ENCODE measurements at regions not wholly inside any gene's neighbourhood (a gene's known extent, or its start where the extent isn't known, plus 50 kb on each side); places are given as distances from the start of the nearest gene placed in this dataset.

- no peak overlapping the region for H3K4me3 ChIP-seq (ENCODE audit: insufficient read depth, low read depth, low read length)
- H3K9me3 ChIP-seq (ENCODE audit: control insufficient read depth, low read length), result no peaks in the 10 kb centered on the region
- H3K36me3 ChIP-seq (ENCODE audit: control insufficient read depth, insufficient read depth, low read length), result no peaks in the 10 kb centered on the region
- H3K4me1 ChIP-seq (ENCODE audit: control insufficient read depth, insufficient read depth, low read length), result no peaks in the 10 kb centered on the region
- H3K27ac ChIP-seq (ENCODE audit: insufficient read depth, low read depth, low read length, poor library complexity, severe bottlenecking), result no peak overlapping the region
- no peaks in the 10 kb centered on the region for H3K27me3 ChIP-seq (ENCODE audit: control insufficient read depth, insufficient read depth, low read length, poor library complexity, severe bottlenecking)
- WGBS, 2 experiments, result 78% methylated on average over 3 of the region's 3 CpGs
These were observed 238.5 kb upstream of the PITRM1 start for GRCh38 chr10:3411044-3411443.

GRCh38 chr10:3409928-3410327, 237.3 kb upstream of the PITRM1 start:
- 88 to 94% methylated on average over 4 of the region's 4 CpGs for WGBS, 2 experiments
- Histone ChIP-seq H3K27ac (ENCODE audit: insufficient read depth, low read depth, low read length, poor library complexity, severe bottlenecking) (no peak overlapping the region), H3K4me1 (ENCODE audit: control insufficient read depth, insufficient read depth, low read length) (no peaks in the 10 kb centered on the region), H3K27me3 (ENCODE audit: control insufficient read depth, insufficient read depth, low read length, poor library complexity, severe bottlenecking) (no peaks in the 10 kb centered on the region), H3K9me3 (ENCODE audit: control insufficient read depth, low read length) (no peaks in the 10 kb centered on the region), H3K4me3 (ENCODE audit: insufficient read depth, low read depth, low read length) (no peak overlapping the region), H3K36me3 (ENCODE audit: control insufficient read depth, insufficient read depth, low read length) (no peaks in the 10 kb centered on the region)

GRCh38 chr10:3408603-3409365, 236.2 kb upstream of the PITRM1 start:
- Histone ChIP-seq H3K4me1 (ENCODE audit: control insufficient read depth, insufficient read depth, low read length) (no peaks in the 10 kb centered on the region), H3K9me3 (ENCODE audit: control insufficient read depth, low read length) (no peaks in the 10 kb centered on the region), H3K36me3 (ENCODE audit: control insufficient read depth, insufficient read depth, low read length) (no peaks in the 10 kb centered on the region), H3K27me3 (ENCODE audit: control insufficient read depth, insufficient read depth, low read length, poor library complexity, severe bottlenecking) (no peaks in the 10 kb centered on the region), H3K4me3 (ENCODE audit: insufficient read depth, low read depth, low read length) (no peak overlapping the region), H3K27ac (ENCODE audit: insufficient read depth, low read depth, low read length, poor library complexity, severe bottlenecking) (no peak overlapping the region)
- 93 to 94% methylated on average over 6 of the region's 6 CpGs for WGBS, 2 experiments

GRCh38 chr10:3407208-3407607, 234.6 kb upstream of the PITRM1 start:
- Histone ChIP-seq H3K4me1 (ENCODE audit: control insufficient read depth, insufficient read depth, low read length) (no peaks in the 10 kb centered on the region), H3K27me3 (ENCODE audit: control insufficient read depth, insufficient read depth, low read length, poor library complexity, severe bottlenecking) (no peaks in the 10 kb centered on the region), H3K4me3 (ENCODE audit: insufficient read depth, low read depth, low read length) (no peak overlapping the region), H3K36me3 (ENCODE audit: control insufficient read depth, insufficient read depth, low read length) (no peaks in the 10 kb centered on the region), H3K9me3 (ENCODE audit: control insufficient read depth, low read length) (no peaks in the 10 kb centered on the region), H3K27ac (ENCODE audit: insufficient read depth, low read depth, low read length, poor library complexity, severe bottlenecking) (no peak overlapping the region)
- WGBS, 2 experiments, result 95% methylated on average over 12 of the region's 12 CpGs

GRCh38 chr10:3406556-3406955, 234.0 kb upstream of the PITRM1 start:
- H3K9me3 ChIP-seq (ENCODE audit: control insufficient read depth, low read length), result no peaks in the 10 kb centered on the region
- no peak overlapping the region for H3K27ac ChIP-seq (ENCODE audit: insufficient read depth, low read depth, low read length, poor library complexity, severe bottlenecking)
- H3K36me3 ChIP-seq (ENCODE audit: control insufficient read depth, insufficient read depth, low read length), result no peaks in the 10 kb centered on the region
- H3K4me1 ChIP-seq (ENCODE audit: control insufficient read depth, insufficient read depth, low read length), result no peaks in the 10 kb centered on the region
- WGBS, 2 experiments, result 94 to 95% methylated on average over 16 of the region's 16 CpGs
- no peak overlapping the region for H3K4me3 ChIP-seq (ENCODE audit: insufficient read depth, low read depth, low read length)
- H3K27me3 ChIP-seq (ENCODE audit: control insufficient read depth, insufficient read depth, low read length, poor library complexity, severe bottlenecking), result no peaks in the 10 kb centered on the region

- no peaks in the 10 kb centered on the region for H3K9me3 ChIP-seq (ENCODE audit: control insufficient read depth, low read length)
- 92 to 93% methylated on average over 15 of the region's 15 CpGs for WGBS, 2 experiments
- H3K36me3 ChIP-seq (ENCODE audit: control insufficient read depth, insufficient read depth, low read length), result no peaks in the 10 kb centered on the region
- H3K4me1 ChIP-seq (ENCODE audit: control insufficient read depth, insufficient read depth, low read length), result no peaks in the 10 kb centered on the region
- no peak overlapping the region for H3K27ac ChIP-seq (ENCODE audit: insufficient read depth, low read depth, low read length, poor library complexity, severe bottlenecking)
- H3K4me3 ChIP-seq (ENCODE audit: insufficient read depth, low read depth, low read length), result no peak overlapping the region
- no peaks in the 10 kb centered on the region for H3K27me3 ChIP-seq (ENCODE audit: control insufficient read depth, insufficient read depth, low read length, poor library complexity, severe bottlenecking)
These were observed 231.8 kb upstream of the PITRM1 start for GRCh38 chr10:3404381-3404780.

GRCh38 chr10:3402187-3402751, 229.7 kb upstream of the PITRM1 start:
- no peaks in the 10 kb centered on the region for H3K9me3 ChIP-seq (ENCODE audit: control insufficient read depth, low read length)
- no peak overlapping the region for H3K27ac ChIP-seq (ENCODE audit: insufficient read depth, low read depth, low read length, poor library complexity, severe bottlenecking)
- H3K27me3 ChIP-seq (ENCODE audit: control insufficient read depth, insufficient read depth, low read length, poor library complexity, severe bottlenecking), result no peaks in the 10 kb centered on the region
- no peak overlapping the region for H3K4me3 ChIP-seq (ENCODE audit: insufficient read depth, low read depth, low read length)
- 89 to 90% methylated on average over 8 to 9 of the region's 10 CpGs for WGBS, 2 experiments
- H3K4me1 ChIP-seq (ENCODE audit: control insufficient read depth, insufficient read depth, low read length), result no peaks in the 10 kb centered on the region
- H3K36me3 ChIP-seq (ENCODE audit: control insufficient read depth, insufficient read depth, low read length), result no peaks in the 10 kb centered on the region

- Histone ChIP-seq H3K9me3 (ENCODE audit: control insufficient read depth, low read length) (no peaks in the 10 kb centered on the region), H3K27ac (ENCODE audit: insufficient read depth, low read depth, low read length, poor library complexity, severe bottlenecking) (no peak overlapping the region), H3K36me3 (ENCODE audit: control insufficient read depth, insufficient read depth, low read length) (no peaks in the 10 kb centered on the region), H3K4me3 (ENCODE audit: insufficient read depth, low read depth, low read length) (no peak overlapping the region), H3K4me1 (ENCODE audit: control insufficient read depth, insufficient read depth, low read length) (no peaks in the 10 kb centered on the region), H3K27me3 (ENCODE audit: control insufficient read depth, insufficient read depth, low read length, poor library complexity, severe bottlenecking) (no peaks in the 10 kb centered on the region)
- WGBS, 2 experiments, result 82 to 91% methylated on average over 5 to 6 of the region's 6 CpGs
These were observed 228.9 kb upstream of the PITRM1 start for GRCh38 chr10:3401491-3401938.

- H3K4me3 ChIP-seq (ENCODE audit: insufficient read depth, low read depth, low read length), result no peak overlapping the region
- H3K36me3 ChIP-seq (ENCODE audit: control insufficient read depth, insufficient read depth, low read length), result no peaks in the 10 kb centered on the region
- WGBS, 2 experiments, result 95% methylated on average over 4 to 5 of the region's 5 CpGs
- H3K27me3 ChIP-seq (ENCODE audit: control insufficient read depth, insufficient read depth, low read length, poor library complexity, severe bottlenecking), result no peaks in the 10 kb centered on the region
- H3K9me3 ChIP-seq (ENCODE audit: control insufficient read depth, low read length), result no peaks in the 10 kb centered on the region
- no peaks in the 10 kb centered on the region for H3K4me1 ChIP-seq (ENCODE audit: control insufficient read depth, insufficient read depth, low read length)
- no peak overlapping the region for H3K27ac ChIP-seq (ENCODE audit: insufficient read depth, low read depth, low read length, poor library complexity, severe bottlenecking)
These were observed 227.8 kb upstream of the PITRM1 start for GRCh38 chr10:3400348-3400747.

GRCh38 chr10:3399756-3400155, 227.2 kb upstream of the PITRM1 start:
- Histone ChIP-seq H3K4me1 (ENCODE audit: control insufficient read depth, insufficient read depth, low read length) (no peaks in the 10 kb centered on the region), H3K4me3 (ENCODE audit: insufficient read depth, low read depth, low read length) (no peak overlapping the region), H3K36me3 (ENCODE audit: control insufficient read depth, insufficient read depth, low read length) (no peaks in the 10 kb centered on the region), H3K27me3 (ENCODE audit: control insufficient read depth, insufficient read depth, low read length, poor library complexity, severe bottlenecking) (no peaks in the 10 kb centered on the region), H3K27ac (ENCODE audit: insufficient read depth, low read depth, low read length, poor library complexity, severe bottlenecking) (no peak overlapping the region), H3K9me3 (ENCODE audit: control insufficient read depth, low read length) (no peaks in the 10 kb centered on the region)
- 72 to 81% methylated on average over 6 of the region's 6 CpGs for WGBS, 2 experiments

All from ectodermal cell (in vitro differentiated cells).